AG08395 (cell line): ENCODE measurements at regions not wholly inside any gene's neighbourhood (a gene's known extent, or its start where the extent isn't known, plus 50 kb on each side); places are given as distances from the start of the nearest gene placed in this dataset.
"Not testable (repeated sequence)": the region's sequence is repeated elsewhere in the genome, so short reads cannot be mapped to it uniquely, and the experiment has no call there.

Experiments used
- DNase-seq: peaks from one replicate; pipeline ENCODE4 v3.0.0; 2012; ENCODE audit warnings: mixed read lengths, low spot score

DNA sequence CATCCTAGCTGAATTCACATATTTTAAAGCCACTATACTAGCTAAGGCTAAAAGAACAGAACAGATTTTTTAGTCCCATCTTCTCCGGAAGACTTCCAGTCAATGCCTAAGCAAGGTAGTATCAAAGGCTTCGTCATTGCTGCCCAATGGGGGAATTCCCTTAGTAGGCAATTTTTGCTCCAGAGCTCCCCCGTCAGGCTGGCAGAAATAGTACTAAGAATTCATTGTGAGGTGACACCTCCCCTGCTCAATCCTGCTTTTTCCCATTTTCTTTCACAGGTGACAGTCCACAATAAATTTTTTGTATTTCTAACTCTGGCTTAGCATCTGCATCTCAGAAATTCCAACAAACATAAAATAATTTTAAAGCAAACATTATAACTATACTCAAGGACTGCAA is 52.8 kb upstream of the SRSF6 start:
- no peak for DNase-seq

DNA sequence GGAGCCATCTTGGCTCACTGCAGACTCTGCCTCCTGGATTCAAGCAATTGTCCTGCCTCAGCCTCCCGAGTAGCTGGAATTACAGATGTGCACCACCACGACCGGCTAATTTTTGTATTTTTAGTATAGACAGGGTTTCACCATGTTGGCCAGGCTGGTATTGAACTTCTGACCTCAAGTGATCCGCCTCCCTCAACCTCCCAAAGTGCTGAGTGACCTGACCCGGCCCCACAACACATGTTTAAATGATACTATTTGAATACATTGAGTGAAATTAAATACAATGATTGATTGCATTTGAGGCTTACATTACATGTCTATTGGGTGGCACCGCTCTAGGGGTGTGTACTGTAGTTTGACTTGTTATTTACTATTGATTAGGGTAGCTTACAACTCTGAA is 56.8 kb upstream of the SRSF6 start:
- not testable (repeated sequence) for DNase-seq

DNA sequence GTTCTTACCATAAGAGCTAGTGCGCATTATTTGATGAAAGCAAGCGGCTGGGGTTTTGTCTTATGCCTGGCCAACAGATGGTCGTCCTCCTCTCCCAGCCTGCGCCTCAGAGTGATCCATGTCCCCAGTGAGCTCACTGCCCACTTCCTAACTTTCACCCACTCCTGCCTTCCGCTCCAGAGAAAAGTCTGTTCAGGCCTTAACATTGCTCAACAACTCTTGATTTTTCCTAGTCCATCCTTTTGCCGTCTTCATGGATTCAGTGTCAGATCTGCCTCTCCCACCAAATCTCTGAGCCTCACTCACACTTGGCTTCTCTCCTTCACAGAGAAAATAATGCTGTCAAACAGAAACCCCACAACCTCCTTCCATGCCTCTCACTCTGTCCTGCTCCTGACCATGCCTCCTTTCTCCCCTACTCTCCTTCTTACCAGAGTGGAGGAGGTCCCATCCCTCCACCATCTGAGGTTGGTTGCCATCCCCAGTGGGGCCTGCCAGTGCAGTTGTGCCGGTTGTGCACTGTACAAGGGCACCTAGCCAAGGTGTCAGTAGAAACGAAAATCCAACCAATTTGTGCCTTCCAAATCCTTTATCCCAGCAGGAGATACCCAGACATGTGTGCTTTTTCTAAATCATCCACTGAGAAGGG is 58.9 kb upstream of the SRSF6 start:
- DNase-seq: no peak

DNA sequence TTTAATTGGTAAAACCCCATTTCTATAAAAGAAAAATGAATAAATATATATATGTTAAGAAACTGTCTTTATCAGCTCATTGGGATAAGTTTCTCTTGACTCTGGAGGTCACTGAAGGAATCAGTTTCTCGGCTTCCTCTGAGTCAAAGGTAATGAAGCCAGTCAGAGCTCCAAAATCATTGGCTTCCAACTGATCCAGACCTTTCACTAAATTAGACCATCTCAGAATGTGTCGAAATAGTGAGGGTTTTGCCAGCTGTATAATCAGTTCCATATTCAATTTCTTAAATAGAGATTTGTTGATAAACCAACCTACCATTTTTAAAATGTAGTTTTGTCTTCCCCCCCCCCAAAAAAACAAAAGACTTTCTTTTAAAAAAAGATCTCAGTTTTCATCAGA is 60.5 kb upstream of the SRSF6 start:
- DNase-seq: no peak

DNA sequence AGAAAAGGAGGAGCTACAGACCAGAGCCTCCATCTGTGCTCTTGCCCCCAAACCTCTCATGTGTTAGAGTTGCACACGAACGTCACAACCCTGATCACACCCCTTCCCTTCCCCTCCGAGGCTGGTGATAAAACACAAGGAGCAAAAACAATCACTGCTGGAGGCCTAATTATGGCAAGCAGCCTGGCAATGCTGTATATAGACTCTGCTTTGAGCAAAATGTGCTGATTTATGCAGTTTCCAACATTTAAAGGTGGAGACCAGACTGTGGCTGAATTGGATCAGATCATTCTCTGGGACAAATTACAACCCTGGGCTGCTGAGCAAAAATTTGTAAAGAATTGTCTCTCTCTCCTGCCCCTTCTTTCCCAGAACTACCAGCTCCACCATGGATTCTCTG is 64.6 kb upstream of the SRSF6 start:
- DNase-seq: no peak

DNA sequence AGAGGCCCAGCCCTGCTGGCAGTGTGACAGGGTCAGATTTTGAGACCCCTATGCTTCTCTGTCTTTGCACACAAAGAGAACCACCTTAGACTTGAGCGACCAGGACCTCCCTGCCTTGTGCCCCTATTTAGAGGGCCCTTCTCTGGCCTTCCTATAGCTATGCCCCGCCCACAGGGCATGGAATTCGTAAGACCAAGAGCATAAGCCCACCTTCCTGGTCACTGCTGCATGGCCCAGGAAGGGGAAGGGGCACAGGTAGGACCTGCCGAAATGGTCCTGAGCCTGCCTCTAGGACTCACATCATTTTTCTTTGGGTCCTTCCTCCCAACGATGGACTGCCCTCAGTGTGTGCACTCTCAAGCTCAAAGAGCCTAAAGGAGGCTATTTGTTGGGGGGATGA is 65.1 kb upstream of the SRSF6 start:
- no peak for DNase-seq

DNA sequence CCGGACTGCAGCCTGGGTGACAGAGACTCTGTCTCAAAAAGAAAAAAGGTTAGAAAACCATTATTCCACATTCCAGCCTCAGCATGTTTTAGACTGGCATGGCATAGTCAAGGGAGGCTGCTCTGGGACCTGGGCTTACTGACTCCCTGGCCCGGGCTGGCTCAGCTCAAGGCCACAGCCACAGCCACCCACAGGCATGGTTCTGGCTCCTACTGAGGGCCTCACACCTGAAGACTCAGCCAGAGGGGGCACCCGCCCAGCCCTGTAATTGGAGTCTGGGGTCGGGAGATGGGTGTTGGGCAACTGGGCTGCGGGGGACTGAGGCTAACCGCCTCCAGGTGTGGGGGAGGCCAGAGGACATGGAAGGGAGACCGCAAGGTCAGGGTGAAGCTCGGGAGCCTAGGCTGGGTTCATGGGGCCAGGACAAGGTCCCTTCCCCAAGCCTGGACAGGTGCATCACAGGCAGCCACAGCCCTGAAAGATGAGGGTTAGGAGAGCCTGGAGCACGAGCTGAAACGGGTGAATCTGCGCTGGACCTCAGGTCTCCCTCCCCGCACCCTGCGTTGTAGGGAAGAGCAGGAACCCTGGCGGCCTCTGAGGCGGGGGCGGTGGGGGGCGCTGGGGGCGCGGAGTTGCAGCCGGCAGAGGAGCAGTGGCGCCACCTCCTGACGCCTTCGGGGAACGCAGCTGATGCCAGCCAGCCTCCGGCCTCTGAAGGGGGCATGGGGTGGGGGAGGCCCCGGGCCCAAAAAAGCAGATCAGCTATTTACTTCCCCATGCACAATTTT is 67.7 kb upstream of the SRSF6 start:
- DNase-seq: no peak

DNA sequence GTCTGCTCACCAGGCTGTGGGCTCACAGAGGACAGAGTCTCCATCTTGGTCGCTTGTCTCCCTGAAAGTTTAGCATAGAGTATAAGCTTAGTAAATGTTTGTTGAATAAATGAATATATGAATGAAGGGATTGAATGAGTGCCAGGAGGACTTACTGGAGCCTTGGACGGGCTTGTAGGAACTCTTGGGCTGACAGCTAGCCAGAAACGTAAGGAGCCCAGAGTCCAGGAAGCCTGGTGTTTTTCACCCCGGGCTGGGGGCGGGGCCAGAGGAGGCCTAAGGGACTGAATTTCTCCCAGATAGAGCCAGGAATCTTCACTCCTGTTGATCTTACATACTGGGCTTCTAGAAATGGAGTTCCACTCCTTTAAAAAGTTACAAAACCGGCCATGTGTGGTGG is 68.5 kb upstream of the SRSF6 start:
- no peak for DNase-seq

DNA sequence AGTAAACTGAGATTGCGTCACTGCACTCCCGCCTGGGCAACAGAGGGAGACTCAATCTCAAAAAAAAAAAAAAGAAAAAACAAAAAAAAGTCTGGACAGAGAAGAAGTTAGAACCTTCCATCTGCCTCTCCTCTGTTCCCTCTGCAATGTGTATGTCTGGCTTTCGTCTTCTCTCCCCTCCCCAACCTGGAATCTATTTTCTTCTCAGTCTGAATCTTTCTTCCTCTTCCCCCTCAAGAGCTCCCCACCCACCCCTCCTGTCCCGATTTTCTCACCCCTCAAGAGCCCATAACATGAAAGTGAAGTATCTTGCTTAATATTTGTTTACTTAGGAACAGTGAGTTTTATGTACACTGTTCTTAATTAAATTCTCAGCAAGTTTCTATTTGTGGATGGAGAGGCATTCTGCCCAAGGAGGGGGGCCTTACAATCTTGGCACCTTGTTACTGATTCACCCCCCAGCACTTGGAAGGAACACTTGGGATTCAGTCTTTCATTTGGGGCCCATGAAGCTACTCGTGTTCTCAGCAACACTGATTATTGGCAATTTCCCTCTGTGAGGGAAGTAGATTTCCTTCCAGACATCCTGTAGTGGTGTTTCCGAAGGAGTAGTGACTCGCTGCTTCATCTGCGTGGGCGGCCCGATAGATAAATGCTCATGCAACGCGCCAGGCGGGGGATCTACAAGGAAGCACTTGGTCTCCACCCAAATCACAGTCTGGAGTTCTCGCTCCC is 69.3 kb upstream of the SRSF6 start:
- peak; percentile 57 for DNase-seq

DNA sequence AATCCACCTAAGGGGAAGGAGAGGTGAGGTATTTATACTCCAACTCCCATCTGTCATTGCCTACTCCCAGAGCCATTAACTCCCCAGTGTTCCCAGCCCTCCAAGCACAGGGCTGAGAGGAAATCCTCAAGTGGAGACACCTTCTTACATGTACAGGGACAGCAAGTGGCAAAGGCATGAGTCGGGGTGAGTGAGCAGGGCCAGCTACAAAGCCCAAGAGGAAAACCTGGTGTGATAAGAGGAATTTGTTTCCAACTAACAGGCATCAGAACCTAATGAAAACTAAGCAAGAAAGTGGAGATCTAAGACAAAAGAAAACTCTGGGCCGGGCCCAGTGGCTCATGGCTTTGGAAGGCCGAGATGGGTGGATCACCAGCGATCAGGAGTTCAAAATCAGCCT is 70.0 kb upstream of the SRSF6 start:
- no peak for DNase-seq

DNA sequence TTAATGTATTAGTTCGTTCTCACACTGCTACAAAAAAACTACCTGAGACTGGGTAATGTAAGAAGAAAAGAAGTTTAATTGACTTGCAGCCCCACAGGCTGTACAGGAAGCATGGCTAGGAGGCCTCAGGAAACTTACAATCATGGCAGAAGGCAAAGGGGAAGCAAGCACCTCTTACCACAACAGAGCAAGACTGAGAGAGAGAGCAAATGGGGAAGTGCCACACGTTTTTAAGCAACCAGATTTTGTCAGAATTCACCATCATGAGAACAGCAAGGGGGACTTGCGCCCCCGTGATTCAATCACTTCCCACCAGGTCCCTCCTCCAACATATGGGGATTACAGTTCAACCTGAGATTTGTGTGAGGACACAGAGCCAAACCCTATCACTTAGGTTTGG is 70.8 kb upstream of the SRSF6 start:
- DNase-seq: no peak

DNA sequence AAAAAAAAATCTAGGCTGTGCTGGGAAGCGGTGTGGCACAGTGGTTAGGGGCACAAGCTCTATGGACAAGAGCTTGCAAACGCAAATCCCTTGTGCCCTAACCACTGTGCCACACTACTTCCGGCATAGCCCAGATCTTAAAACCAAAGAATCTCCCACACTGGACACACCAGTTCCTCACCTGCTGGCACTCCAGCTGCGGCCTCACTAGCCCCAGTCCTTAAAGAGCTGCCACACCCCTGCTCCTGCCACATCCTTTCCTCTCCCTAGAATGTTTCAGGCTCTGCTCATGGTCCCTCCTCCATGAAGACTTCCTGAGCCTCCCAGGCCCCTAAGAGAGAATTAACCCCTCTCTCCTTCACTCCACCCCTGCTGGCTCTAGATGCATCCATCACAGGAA is 71.8 kb upstream of the SRSF6 start:
- DNase-seq: no peak

DNA sequence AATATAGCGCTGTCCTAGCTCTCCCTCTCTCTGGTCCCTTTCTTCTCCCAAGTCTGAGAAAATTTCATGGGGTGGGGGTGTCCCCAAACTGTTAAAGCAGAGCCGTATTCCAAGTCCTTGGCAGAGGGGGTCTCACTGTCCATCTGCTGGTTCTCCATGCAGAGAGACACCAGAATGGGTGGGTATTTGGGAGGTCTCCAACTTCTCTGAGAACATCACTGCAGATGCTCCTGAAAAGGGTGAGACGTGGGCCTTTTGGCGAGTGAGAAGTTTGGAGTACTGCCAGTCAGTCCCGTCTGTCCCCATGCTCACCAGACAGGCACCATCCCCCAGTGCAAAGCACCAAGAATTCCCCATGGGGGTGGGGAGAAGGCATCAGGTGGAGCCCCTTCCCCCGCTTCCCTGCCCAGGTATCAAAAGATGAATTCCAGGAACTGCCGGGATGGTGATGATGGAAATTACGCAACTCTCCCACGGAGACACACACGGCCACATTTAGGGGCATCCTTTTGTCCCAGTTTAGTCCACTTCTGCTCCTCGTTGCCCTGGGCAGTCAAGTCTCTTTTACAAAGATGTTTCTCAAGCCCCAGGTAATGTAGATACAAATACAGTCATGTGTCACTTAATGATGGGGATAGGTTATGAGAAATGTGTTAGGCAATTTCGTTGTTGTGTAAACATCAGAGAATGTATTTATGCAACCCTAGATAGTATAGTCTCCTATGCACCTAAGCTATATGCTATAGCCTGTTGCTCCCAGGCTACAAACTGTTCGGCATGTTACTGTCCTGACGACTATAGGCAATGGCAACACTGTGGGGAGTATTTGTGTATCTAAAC is 73.4 kb upstream of the SRSF6 start:
- DNase-seq: no peak

DNA sequence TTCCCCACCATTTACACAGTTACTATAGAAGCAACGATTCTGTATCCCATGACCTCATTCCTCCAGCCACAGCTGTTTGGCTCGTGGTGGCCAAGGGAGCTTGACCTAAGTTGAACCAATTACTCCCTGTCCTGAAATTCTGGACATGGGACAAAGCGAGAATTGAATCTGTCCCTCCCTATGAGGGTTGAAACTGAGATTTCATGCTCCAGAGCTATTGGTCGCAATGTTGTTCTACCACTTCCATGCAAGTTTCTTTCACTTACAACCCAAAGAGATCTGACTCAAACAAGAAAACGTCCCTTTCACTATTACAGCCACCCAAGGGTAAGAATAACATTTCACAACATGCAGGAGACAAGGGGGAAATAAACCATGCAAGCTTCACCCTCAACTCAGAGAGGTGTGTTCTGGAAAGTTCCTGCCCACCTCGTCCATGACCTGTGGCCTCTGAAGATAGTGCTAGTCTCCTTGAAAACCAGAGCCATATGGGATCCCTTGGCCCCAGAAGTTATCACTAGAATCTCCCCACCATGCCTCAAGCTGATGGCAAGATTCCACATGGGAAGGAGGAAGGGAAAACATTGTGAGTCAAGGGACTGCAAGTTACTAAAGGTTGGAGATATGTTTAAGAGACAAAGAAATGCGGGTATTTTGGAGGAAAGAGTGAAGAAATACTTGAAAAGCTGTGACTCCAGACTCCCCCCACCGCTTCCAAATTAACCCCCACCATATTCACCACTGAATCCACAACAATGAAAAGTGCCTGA is 74.5 kb upstream of the SRSF6 start:
- no peak for DNase-seq

DNA sequence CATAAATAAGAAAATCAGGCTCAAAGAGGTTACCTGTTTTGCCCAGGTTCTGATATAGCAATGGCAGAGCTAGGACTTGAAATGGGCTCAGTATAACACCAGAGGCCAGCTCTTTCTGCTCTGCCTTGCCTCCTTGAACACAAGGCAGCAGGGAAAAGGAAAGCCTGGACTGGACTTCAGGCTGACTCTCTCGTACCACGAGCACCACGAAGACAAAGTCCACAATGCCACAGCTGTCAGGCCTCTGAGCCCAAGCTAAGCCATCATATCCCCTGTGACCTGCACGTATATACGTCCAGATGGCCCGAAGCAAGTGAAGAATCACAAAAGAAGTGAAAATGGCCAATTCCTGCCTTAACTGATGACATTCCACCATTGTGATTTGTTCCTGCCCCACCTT is 75.6 kb upstream of the SRSF6 start:
- DNase-seq: not testable (repeated sequence)

DNA sequence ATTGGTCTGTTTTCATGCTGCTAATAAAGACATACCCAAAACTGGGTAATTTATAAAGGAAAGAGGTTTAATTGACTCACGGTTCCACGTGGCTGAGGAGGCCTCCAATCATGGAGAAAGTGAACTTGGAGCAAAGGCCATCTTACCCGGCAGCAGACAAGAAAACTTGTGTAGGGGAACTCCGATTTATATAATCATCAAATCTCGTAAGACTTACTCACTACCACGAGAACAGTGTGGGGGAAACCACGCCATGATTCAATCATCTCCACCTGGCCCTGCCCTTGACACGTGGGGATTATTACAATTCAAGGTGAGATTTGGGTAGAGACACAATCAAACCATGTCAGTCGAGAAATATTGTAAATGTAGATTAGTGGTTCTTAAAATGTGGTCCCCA is 76.2 kb upstream of the SRSF6 start:
- DNase-seq: not testable (repeated sequence)

DNA sequence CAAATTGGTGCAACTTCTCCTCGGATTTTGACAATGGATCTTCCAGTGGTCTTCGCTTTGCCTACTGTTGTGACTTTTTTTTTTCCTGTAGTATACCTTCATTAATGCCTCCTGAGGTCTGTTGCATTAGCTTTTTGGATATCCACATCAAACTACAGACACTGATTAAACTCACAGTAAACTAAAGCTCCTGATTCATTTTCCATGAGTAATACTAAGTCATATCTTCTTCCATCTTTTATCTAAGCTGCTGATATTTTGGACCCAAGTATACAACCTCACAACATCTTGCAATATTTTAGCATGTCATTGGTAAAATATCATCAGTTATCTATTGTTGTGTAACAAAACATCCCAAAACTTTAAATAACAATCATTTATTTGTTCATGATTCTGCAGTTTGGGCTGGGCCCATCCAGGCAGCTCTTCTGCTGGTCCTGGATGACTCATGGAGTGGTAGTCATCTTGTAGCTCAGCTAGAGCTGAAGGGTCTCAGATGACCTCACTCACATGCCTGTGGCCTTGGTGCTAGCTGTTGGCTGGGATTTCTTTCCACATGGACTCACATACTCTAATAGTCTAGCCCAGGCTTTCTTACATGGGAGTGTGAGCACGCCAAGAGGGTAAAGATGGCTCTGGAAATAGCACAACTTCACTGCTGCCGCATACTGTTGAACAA is 78.3 kb upstream of the SRSF6 start:
- peak; percentile 97 for DNase-seq

DNA sequence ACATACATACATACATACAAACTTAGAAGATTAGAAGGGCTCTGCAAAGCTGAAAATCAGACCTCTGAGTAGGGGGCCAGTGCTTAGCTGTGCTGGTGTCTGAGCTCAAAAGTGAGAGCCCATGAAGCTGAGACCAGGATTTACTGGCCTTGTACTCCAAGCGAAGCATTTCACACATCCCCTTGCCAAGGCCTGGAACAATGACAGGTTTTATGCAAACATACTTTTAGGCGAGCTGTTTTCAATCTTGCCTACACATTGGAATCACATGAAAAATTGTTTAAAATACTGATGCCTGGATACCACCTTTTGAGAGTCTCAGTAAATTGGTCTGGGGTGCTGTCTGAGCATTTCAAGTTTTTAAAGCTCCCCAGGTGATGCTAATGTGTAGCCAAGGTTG is 80.9 kb upstream of the SRSF6 start:
- DNase-seq: no peak

DNA sequence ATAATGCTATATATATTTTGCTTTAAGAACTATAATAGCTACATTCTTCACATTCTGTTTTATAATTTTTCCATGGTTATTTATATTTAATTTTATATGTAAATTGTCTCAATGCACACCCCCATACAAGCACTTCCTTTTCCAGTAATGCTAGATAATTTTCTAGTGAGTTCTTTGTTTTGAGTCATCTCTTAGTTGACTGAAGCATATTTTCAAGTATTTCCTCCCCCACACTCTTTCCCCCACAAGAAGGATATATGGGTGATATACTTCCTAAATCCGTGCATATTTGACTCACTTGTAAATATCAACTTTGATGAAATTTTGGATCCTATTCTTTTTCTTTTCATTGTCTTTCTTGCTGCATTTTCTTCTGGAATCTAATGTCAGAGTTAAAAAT is 82.1 kb upstream of the SRSF6 start:
- no peak for DNase-seq

DNA sequence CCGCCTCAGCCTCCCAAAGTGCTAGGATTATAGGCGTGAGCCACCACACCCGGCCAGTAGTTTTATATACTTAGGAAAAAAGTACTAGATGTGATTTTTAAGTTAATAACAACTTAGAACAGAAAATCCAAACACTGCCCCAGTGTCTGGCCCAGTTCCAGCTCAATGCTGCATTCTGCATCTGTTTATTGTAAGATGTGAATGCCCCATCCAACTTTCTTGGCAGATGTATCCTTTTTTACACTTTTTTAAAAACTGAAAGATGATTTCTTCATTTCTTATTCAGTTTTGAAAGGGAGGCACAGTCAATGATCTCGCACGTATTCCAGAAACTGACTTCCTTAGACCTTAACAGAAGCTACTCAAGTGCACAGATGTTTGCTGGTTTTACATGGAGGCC is 85.6 kb upstream of the SRSF6 start:
- DNase-seq: no peak

DNA sequence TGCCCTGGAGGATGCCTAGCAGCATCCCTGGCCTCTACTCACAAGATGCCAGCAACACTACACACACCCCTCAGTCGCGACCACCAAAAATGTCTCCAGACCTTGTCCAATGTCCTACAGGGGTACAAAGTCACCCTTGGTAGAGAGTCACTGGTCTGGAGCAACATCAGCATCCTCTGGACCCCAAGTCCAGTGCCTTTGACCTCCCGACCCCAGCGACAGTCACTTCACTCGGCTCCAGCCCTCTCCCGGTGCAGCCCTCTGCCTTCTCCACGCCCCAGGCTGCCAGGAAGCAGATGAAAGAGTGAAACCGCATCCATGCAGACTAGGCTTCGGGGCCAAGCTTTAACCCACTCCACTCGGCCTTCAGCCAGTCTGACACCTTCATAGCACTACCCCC is 92.0 kb upstream of the SRSF6 start:
- DNase-seq: no peak
